22Rv1 (cell line): ENCODE measurements at regions not wholly inside any gene's neighbourhood (a gene's known extent, or its start where the extent isn't known, plus 50 kb on each side); places are given as distances from the start of the nearest gene placed in this dataset.

ENCODE experiments used
- H3K27ac ChIP-seq: fragments of 450-650 bp; 2 replicates; pipeline ENCODE4 v1.5.1; 2017
- ZFX ChIP-seq: fragments of 450-650 bp; IDR thresholded peaks from 2 replicates; pipeline ENCODE4 v1.6.1; 2017; ENCODE audit warnings: antibody characterized with exemption, borderline replicate concordance
- TF ChIP-seq, protein P1 (sequence below): fragments of 450-650 bp; IDR thresholded peaks from 2 replicates; pipeline ENCODE4 v1.5.1; 2017; ENCODE audit warnings: mild to moderate bottlenecking

- no peak overlapping the region for H3K27ac ChIP-seq
- TF ChIP-seq ZFX = no peak
- TF ChIP-seq, protein P1, sequence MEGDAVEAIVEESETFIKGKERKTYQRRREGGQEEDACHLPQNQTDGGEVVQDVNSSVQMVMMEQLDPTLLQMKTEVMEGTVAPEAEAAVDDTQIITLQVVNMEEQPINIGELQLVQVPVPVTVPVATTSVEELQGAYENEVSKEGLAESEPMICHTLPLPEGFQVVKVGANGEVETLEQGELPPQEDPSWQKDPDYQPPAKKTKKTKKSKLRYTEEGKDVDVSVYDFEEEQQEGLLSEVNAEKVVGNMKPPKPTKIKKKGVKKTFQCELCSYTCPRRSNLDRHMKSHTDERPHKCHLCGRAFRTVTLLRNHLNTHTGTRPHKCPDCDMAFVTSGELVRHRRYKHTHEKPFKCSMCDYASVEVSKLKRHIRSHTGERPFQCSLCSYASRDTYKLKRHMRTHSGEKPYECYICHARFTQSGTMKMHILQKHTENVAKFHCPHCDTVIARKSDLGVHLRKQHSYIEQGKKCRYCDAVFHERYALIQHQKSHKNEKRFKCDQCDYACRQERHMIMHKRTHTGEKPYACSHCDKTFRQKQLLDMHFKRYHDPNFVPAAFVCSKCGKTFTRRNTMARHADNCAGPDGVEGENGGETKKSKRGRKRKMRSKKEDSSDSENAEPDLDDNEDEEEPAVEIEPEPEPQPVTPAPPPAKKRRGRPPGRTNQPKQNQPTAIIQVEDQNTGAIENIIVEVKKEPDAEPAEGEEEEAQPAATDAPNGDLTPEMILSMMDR = no peak
Measured at GRCh38 chr18:78458356-78458755, 521.3 kb upstream of the SALL3 start.

DNA sequence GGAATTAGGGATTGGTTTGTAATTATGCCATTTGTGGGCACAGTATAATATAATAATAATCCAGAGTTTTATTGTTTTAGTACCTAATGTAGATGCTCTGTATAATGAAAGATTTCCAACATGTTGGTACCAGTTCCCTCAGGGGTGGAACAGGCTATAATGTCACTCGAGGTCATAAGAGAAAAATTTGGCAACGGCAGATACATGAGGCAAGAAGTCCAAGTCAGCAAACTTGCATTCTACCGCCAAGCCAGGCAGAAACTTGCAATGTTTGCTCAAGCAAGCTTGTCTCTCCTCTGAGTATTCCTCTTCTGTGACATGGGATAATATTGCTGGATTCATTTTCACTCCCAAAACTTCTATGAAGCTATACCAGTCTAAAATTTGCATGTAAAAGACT lies 520.0 kb upstream of the SALL3 start:
- no peak for TF ChIP-seq ZFX
- TF ChIP-seq, protein P1 = no peak
- H3K27ac ChIP-seq = no peak overlapping the region

GRCh38 chr18:78460558-78460957 lies 519.1 kb upstream of the SALL3 start:
- TF ChIP-seq, protein P1 = no peak
- TF ChIP-seq ZFX = no peak

DNA sequence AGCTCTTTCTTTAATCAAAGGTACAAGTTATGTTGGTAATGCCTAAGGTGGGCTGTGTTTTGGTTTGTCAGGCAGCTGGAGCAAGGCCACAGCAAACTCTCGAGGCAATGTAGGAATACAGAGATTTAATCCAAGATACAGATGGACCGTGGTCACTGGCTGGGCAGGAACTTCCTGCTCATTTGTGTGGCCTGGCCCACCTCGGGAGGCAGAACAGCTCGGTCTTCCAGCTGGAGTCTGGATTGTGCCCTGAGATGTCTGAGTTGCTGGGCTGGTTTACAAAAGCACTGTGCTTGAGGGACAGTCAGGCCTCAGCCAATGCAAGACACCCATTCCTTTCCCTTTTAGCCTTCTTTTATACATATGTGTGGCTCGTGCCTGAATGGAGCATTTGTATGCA lies 506.1 kb upstream of the SALL3 start:
- no peak for TF ChIP-seq ZFX
- TF ChIP-seq, protein P1 = no peak
- no peak overlapping the region for H3K27ac ChIP-seq

More at GRCh38 chr18:78460558-78460957, 519.1 kb upstream of the SALL3 start:
- no peak overlapping the region for H3K27ac ChIP-seq

DNA sequence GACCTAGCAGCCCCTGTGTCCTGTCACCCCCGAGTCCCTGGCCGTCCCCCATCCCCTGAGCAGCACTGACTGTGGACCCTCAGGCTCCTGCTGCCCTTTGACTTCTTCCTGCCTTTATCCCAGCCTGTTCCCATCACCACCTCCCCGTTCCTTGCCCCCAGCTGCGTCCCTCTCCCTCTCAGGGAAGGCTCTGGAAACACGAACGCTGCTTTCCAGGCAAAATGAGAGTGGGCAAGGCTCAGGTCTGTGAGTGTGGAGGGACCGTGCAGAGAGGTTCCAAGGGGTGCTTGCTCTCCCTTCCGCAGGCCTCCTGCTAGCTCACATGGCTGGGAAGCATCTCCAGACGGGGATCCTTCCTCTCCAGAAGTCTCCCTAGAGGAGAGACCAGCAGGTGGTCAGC lies 501.8 kb upstream of the SALL3 start:
- TF ChIP-seq ZFX = no peak
- TF ChIP-seq, protein P1 = no peak
- no peak overlapping the region for H3K27ac ChIP-seq

GRCh38 chr18:78479443-78479842 lies 500.2 kb upstream of the SALL3 start:
- TF ChIP-seq, protein P1 = no peak
- no peak for TF ChIP-seq ZFX
- no peak overlapping the region for H3K27ac ChIP-seq

GRCh38 chr18:78480262-78481054 lies 499.2 kb upstream of the SALL3 start:
- no peak overlapping the region for H3K27ac ChIP-seq
- TF ChIP-seq, protein P1 = no peak
- TF ChIP-seq ZFX = no peak
